ENCODE measurements at regions not wholly inside any gene's neighbourhood (a gene's known extent, or its start where the extent isn't known, plus 50 kb on each side); places are given as distances from the start of the nearest gene placed in this dataset.

DNA sequence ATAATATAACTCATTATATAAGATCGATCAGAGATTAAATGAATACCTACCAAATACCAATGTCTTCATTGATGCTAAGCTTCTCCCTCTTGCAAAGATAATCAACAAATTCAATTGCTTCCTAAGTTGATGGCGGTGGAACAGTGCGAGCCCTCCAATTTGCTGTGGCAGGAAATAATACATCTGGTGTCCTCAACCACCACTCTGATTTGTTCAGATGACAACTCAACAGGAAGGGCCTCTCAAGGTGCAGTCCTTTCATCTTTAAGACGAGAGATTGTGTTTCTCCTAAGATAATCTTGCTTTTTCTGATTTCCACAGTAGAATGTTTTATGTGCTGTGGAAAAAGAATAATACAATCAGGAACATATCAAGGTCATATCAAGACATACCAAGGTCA is 56.6 kb upstream of the IGFBP2 start:
- Histone ChIP-seq H2BK20ac (ENCODE audit: low read depth, low read length) (no peak overlapping the region), H3K4me1 (ENCODE audit: control insufficient read depth, insufficient read depth, low read length) (peaks cover 7% of the 10 kb centered on the region; the same call in 1 of the 2 replicates), H2BK120ac (ENCODE audit: low read depth, low read length) (no peak overlapping the region), H2BK5ac (ENCODE audit: low read depth, low read length, poor library complexity, severe bottlenecking) (no peak overlapping the region), H3K4me2 (ENCODE audit: low read depth, low read length) (no peak overlapping the region), H3K14ac (replicated peaks; ENCODE audit: low read depth, low read length) (no peak overlapping the region), H3K23ac (ENCODE audit: low read depth, low read length) (no peak overlapping the region), H3K79me1 (ENCODE audit: low read depth in 1 of 2, low read length in 2 of 2) (no peaks in the 10 kb centered on the region), H4K8ac (ENCODE audit: low read depth in 2 of 2, low read length in 2 of 2) (no peak overlapping the region), H2AK5ac (ENCODE audit: low read depth, low read length) (no peak overlapping the region), H3K56ac (ENCODE audit: extremely low read depth, insufficient read depth, low read length) (no peak overlapping the region), H2AK9ac (replicated peaks; ENCODE audit: low read depth, low read length, poor library complexity) (no peak overlapping the region), H4K91ac (ENCODE audit: insufficient read depth, low read depth, low read length) (no peak overlapping the region), H2AFZ (replicated peaks; ENCODE audit: low read length, poor library complexity) (no peak overlapping the region), H3K18ac (ENCODE audit: low read depth, low read length) (no peak overlapping the region), H4K5ac (ENCODE audit: low read depth, low read length) (no peak overlapping the region), H3K4me3 (ENCODE audit: insufficient read depth, low read depth, low read length) (no peak overlapping the region), H4K20me1 (ENCODE audit: insufficient read depth, low read length) (no peaks in the 10 kb centered on the region), H3K4ac (ENCODE audit: low read depth, low read length) (no peak overlapping the region), H2BK15ac (ENCODE audit: low read depth, low read length) (no peak overlapping the region), H3K36me3 (ENCODE audit: control insufficient read depth, insufficient read depth, low read length) (no peaks in the 10 kb centered on the region), H3K27me3 (ENCODE audit: control insufficient read depth, insufficient read depth, low read length) (no peaks in the 10 kb centered on the region), H3K9me1 (ENCODE audit: insufficient read depth, low read length) (peaks cover 7% of the 10 kb centered on the region; the same call in 1 of the 2 replicates), H3K9ac (ENCODE audit: low read depth, low read length) (no peak overlapping the region), H3K9me3 (ENCODE audit: control insufficient read depth, insufficient read depth, low read length) (no peaks in the 10 kb centered on the region), H3K27ac (ENCODE audit: insufficient read depth, low read length) (no peak overlapping the region)
- ATAC-seq (ENCODE audit: low read depth): no peak
- CTCF ChIA-PET: no interaction called here
- no peak for DNase-seq
- in situ Hi-C loops (cut with MboI; ENCODE audit: low sequenced_read_pairs): no loop called here
- no TSS peak for BruUV-seq (replicated peaks)
- intact Hi-C loops (cut with micrococcal nuclease): no loop called here
- POLR2A ChIA-PET (ENCODE audit: unreplicated experiment): no interaction called here
- dilution Hi-C loops (cut with HindIII; ENCODE audit: low sequenced_read_pairs, unreplicated experiment): no loop called here
- WGBS, 2 experiments (ENCODE audit: extremely low coverage in 2 of 2, insufficient read length in 1 of 2): 90% methylated on average over 2 of the region's 4 CpGs; no CpG with 5 or more reads in 1 of the 2 experiments
- TF ChIP-seq CEBPB (IDR thresholded peaks at IDR 0.05; ENCODE audit: low read depth, low read length) (no peak), SMC3 (IDR thresholded peaks at IDR 0.05; ENCODE audit: low read depth, low read length) (no peak), CHD1 (IDR thresholded peaks at IDR 0.05; ENCODE audit: low read depth, low read length) (no peak), MAZ (IDR thresholded peaks at IDR 0.05; ENCODE audit: borderline replicate concordance, low read depth, low read length) (no peak), MXI1 (IDR thresholded peaks at IDR 0.05; ENCODE audit: borderline replicate concordance, low read depth, low read length) (no peak), FOS (IDR thresholded peaks at IDR 0.05; ENCODE audit: low read depth, low read length) (no peak), RCOR1 (IDR thresholded peaks at IDR 0.05; ENCODE audit: insufficient replicate concordance, low read length) (no peak), NFE2L2 (IDR thresholded peaks at IDR 0.05; ENCODE audit: low read depth, low read length) (no peak), RFX5 (IDR thresholded peaks at IDR 0.05; ENCODE audit: low read depth, low read length) (no peak), BHLHE40 (IDR thresholded peaks at IDR 0.05; ENCODE audit: low read depth, low read length) (no peak), RAD21 (IDR thresholded peaks at IDR 0.05; ENCODE audit: low read length) (no peak), MAFK (IDR thresholded peaks at IDR 0.05; ENCODE audit: low read depth, low read length) (no peak), POLR2A (IDR thresholded peaks at IDR 0.05; ENCODE audit: low read depth, low read length) (no peak)
- TF ChIP-seq, protein P1, sequence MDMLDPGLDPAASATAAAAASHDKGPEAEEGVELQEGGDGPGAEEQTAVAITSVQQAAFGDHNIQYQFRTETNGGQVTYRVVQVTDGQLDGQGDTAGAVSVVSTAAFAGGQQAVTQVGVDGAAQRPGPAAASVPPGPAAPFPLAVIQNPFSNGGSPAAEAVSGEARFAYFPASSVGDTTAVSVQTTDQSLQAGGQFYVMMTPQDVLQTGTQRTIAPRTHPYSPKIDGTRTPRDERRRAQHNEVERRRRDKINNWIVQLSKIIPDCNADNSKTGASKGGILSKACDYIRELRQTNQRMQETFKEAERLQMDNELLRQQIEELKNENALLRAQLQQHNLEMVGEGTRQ (IDR thresholded peaks at IDR 0.05; ENCODE audit: low read depth, low read length): no peak
- TF ChIP-seq, protein P2, sequence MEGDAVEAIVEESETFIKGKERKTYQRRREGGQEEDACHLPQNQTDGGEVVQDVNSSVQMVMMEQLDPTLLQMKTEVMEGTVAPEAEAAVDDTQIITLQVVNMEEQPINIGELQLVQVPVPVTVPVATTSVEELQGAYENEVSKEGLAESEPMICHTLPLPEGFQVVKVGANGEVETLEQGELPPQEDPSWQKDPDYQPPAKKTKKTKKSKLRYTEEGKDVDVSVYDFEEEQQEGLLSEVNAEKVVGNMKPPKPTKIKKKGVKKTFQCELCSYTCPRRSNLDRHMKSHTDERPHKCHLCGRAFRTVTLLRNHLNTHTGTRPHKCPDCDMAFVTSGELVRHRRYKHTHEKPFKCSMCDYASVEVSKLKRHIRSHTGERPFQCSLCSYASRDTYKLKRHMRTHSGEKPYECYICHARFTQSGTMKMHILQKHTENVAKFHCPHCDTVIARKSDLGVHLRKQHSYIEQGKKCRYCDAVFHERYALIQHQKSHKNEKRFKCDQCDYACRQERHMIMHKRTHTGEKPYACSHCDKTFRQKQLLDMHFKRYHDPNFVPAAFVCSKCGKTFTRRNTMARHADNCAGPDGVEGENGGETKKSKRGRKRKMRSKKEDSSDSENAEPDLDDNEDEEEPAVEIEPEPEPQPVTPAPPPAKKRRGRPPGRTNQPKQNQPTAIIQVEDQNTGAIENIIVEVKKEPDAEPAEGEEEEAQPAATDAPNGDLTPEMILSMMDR (conservative IDR thresholded peaks at IDR 0.05; ENCODE audit: low read depth, low read length): no peak
- TF ChIP-seq, protein P3, sequence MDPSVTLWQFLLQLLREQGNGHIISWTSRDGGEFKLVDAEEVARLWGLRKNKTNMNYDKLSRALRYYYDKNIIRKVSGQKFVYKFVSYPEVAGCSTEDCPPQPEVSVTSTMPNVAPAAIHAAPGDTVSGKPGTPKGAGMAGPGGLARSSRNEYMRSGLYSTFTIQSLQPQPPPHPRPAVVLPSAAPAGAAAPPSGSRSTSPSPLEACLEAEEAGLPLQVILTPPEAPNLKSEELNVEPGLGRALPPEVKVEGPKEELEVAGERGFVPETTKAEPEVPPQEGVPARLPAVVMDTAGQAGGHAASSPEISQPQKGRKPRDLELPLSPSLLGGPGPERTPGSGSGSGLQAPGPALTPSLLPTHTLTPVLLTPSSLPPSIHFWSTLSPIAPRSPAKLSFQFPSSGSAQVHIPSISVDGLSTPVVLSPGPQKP (IDR thresholded peaks at IDR 0.05; ENCODE audit: borderline replicate concordance, low read depth, low read length): no peak
